ENCODE measurements at regions not wholly inside any gene's neighbourhood (a gene's known extent, or its start where the extent isn't known, plus 50 kb on each side); places are given as distances from the start of the nearest gene placed in this dataset.

GRCh38 chr6:166736634-166737033 is 109.6 kb upstream of the RPS6KA2 start:
- no peak for TF ChIP-seq POLR2A (IDR thresholded peaks at IDR 0.05)
- TF ChIP-seq CTCF (IDR thresholded peaks at IDR 0.05): no peak
- no peak for TF ChIP-seq POLR2AphosphoS5 (IDR thresholded peaks at IDR 0.05)
